ENCODE measurements at regions not wholly inside any gene's neighbourhood (a gene's known extent, or its start where the extent isn't known, plus 50 kb on each side); places are given as distances from the start of the nearest gene placed in this dataset.

DNA sequence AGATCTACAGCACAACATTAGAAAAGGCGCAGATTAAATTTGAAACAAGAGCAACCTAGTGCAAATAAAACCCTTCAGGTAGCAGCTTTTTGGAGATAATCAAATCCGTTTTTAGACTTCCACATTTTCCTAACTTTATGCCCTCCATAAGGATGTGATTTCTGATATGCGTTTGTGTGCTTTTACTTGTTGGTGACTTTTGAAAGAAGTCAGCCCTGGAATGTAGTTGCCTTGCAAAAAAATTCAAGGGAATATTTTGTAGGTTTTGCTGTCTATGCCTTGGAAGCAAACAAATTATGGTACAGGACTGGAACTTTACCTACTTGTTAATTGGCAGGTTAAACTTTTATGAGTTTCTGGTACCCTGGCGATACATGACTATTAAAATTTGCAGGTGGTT is 86.7 kb upstream of the HDAC9 start:
- no peaks in the 10 kb centered on the region for H3K36me3 ChIP-seq (ENCODE audit: insufficient read depth, low read length)
- H4K20me1 ChIP-seq (ENCODE audit: insufficient read depth, low read length, poor library complexity, severe bottlenecking) = peaks cover 16% of the 10 kb centered on the region
- no peaks in the 10 kb centered on the region for H3F3A ChIP-seq (ENCODE audit: low read depth)
- no peaks in the 10 kb centered on the region for H3K9me3 ChIP-seq (ENCODE audit: insufficient read depth, low read depth, low read length)
- H3K4me1 ChIP-seq (ENCODE audit: insufficient read depth, low read length, poor library complexity, severe bottlenecking) = peaks cover 37% of the 10 kb centered on the region
- no peak overlapping the region for H3K4me2 ChIP-seq (ENCODE audit: low read depth, low read length, poor library complexity, severe bottlenecking)
- TF ChIP-seq, protein P1, sequence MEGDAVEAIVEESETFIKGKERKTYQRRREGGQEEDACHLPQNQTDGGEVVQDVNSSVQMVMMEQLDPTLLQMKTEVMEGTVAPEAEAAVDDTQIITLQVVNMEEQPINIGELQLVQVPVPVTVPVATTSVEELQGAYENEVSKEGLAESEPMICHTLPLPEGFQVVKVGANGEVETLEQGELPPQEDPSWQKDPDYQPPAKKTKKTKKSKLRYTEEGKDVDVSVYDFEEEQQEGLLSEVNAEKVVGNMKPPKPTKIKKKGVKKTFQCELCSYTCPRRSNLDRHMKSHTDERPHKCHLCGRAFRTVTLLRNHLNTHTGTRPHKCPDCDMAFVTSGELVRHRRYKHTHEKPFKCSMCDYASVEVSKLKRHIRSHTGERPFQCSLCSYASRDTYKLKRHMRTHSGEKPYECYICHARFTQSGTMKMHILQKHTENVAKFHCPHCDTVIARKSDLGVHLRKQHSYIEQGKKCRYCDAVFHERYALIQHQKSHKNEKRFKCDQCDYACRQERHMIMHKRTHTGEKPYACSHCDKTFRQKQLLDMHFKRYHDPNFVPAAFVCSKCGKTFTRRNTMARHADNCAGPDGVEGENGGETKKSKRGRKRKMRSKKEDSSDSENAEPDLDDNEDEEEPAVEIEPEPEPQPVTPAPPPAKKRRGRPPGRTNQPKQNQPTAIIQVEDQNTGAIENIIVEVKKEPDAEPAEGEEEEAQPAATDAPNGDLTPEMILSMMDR (conservative IDR thresholded peaks at IDR 0.05; ENCODE audit: low read length) = no peak
- H3K4me3 ChIP-seq (ENCODE audit: low read length, poor library complexity, severe bottlenecking) = no peak overlapping the region
- H3K27me3 ChIP-seq (ENCODE audit: insufficient read depth, low read length, poor library complexity, severe bottlenecking) = no peaks in the 10 kb centered on the region
- H3K9ac ChIP-seq (ENCODE audit: low read depth, low read length, poor library complexity, severe bottlenecking) = no peak overlapping the region
- H3K79me2 ChIP-seq (ENCODE audit: insufficient read depth, low read length) = peaks cover 41% of the 10 kb centered on the region
- H2AFZ ChIP-seq (ENCODE audit: low read length) = no peak overlapping the region
- H3K9me2 ChIP-seq (replicated peaks; ENCODE audit: low read depth, low read length) = no peaks in the 10 kb centered on the region

DNA sequence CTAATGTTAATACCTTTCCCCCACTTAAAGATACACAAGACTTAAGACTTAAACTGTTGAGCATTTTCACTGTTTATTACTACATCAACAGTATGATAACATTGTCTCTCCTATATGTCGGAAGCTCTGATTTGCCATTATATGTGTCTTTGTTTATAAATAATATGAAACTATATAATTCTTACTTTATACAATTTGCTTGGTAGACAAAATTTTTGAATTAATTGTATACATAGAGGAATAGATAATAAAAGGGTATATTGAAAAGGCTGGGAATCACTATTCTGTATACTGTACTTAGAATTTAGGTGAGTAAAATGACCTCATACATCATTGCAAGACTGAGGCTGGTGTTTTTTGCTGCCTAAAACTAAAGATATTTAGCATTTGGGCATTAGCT is 82.1 kb upstream of the HDAC9 start:
- Histone ChIP-seq H3K27me3 (ENCODE audit: insufficient read depth, low read length, poor library complexity, severe bottlenecking) (no peaks in the 10 kb centered on the region), H3K4me2 (ENCODE audit: low read depth, low read length, poor library complexity, severe bottlenecking) (no peak overlapping the region), H3F3A (ENCODE audit: low read depth) (no peaks in the 10 kb centered on the region), H3K36me3 (ENCODE audit: insufficient read depth, low read length) (no peaks in the 10 kb centered on the region), H3K9me2 (replicated peaks; ENCODE audit: low read depth, low read length) (no peaks in the 10 kb centered on the region), H3K79me2 (ENCODE audit: insufficient read depth, low read length) (peaks cover 51% of the 10 kb centered on the region), H3K4me1 (ENCODE audit: insufficient read depth, low read length, poor library complexity, severe bottlenecking) (peaks cover 11% of the 10 kb centered on the region), H3K4me3 (ENCODE audit: low read length, poor library complexity, severe bottlenecking) (no peak overlapping the region), H2AFZ (ENCODE audit: low read length) (no peak overlapping the region), H3K9ac (ENCODE audit: low read depth, low read length, poor library complexity, severe bottlenecking) (no peak overlapping the region), H4K20me1 (ENCODE audit: insufficient read depth, low read length, poor library complexity, severe bottlenecking) (peaks cover 5% of the 10 kb centered on the region), H3K9me3 (ENCODE audit: insufficient read depth, low read depth, low read length) (no peaks in the 10 kb centered on the region)
- TF ChIP-seq, protein P1 (conservative IDR thresholded peaks at IDR 0.05; ENCODE audit: low read length) = no peak
- no peak for TF ChIP-seq EZH2phosphoT487 (IDR thresholded peaks at IDR 0.05; ENCODE audit: borderline replicate concordance)

DNA sequence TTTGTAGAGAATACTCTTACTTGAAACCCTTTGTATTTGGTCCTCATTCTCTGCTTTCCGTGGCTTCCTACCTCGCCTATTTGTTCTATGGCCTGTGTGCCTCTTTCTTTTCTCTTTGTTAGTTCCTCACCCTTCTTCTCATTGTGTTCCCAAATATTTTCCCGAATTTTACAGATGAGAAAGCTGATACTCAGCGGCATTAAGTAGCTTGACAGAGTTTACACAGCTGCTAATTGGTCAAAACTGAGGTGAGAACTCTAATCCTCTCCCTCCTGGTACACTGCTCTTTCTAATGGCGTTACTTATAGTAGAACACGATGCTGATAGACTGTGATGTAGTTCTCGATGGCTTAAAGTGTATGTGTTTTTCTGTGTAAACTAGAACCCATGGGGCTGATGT is 80.7 kb upstream of the HDAC9 start:
- no peaks in the 10 kb centered on the region for H4K20me1 ChIP-seq (ENCODE audit: insufficient read depth, low read length, poor library complexity, severe bottlenecking)
- no peaks in the 10 kb centered on the region for H3K27me3 ChIP-seq (ENCODE audit: insufficient read depth, low read length, poor library complexity, severe bottlenecking)
- no peak overlapping the region for H3K9ac ChIP-seq (ENCODE audit: low read depth, low read length, poor library complexity, severe bottlenecking)

More for the DNA sequence above, 80.7 kb upstream of the HDAC9 start:
- Histone ChIP-seq H3F3A (ENCODE audit: low read depth) (no peaks in the 10 kb centered on the region), H3K79me2 (ENCODE audit: insufficient read depth, low read length) (peaks cover 59% of the 10 kb centered on the region), H3K4me3 (ENCODE audit: low read length, poor library complexity, severe bottlenecking) (no peak overlapping the region), H3K36me3 (ENCODE audit: insufficient read depth, low read length) (no peaks in the 10 kb centered on the region), H2AFZ (ENCODE audit: low read length) (no peak overlapping the region), H3K4me2 (ENCODE audit: low read depth, low read length, poor library complexity, severe bottlenecking) (no peak overlapping the region), H3K9me2 (replicated peaks; ENCODE audit: low read depth, low read length) (no peaks in the 10 kb centered on the region), H3K9me3 (ENCODE audit: insufficient read depth, low read depth, low read length) (no peaks in the 10 kb centered on the region), H3K4me1 (ENCODE audit: insufficient read depth, low read length, poor library complexity, severe bottlenecking) (no peaks in the 10 kb centered on the region)
- no peak for TF ChIP-seq EZH2phosphoT487 (IDR thresholded peaks at IDR 0.05; ENCODE audit: borderline replicate concordance)
- TF ChIP-seq, protein P1 (conservative IDR thresholded peaks at IDR 0.05; ENCODE audit: low read length) = no peak
